ENCODE measurements at regions not wholly inside any gene's neighbourhood (a gene's known extent, or its start where the extent isn't known, plus 50 kb on each side); places are given as distances from the start of the nearest gene placed in this dataset.

DNA sequence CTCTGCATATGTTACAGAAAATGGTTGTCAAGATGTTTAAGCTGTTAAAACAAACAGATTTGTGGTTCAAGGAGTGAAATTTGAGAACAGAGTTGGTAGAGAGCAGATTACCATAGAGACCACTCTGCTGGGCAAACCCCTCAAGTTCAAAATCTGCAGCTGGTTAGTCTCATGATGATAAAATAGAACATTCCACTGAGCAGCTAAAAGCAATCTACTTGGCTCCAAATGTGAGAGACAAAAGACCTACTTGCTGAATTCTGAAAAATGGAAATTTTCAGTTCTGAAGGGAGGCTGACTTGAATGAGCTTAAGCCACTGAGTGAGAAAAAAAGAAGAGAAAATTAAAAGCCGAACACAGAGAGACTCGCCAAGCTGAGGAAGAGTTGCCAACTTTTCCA is 519.3 kb downstream of the NOVA1 start:
- Histone ChIP-seq H3K4me3 (ENCODE audit: insufficient read depth, low read depth, low read length) (no peak overlapping the region), H2AFZ (replicated peaks; ENCODE audit: low read length, poor library complexity) (no peak overlapping the region), H4K8ac (ENCODE audit: low read depth in 2 of 2, low read length in 2 of 2) (no peak overlapping the region), H2BK120ac (ENCODE audit: low read depth, low read length) (no peak overlapping the region), H3K9ac (ENCODE audit: low read depth, low read length) (no peak overlapping the region), H2BK20ac (ENCODE audit: low read depth, low read length) (no peak overlapping the region), H3K79me1 (ENCODE audit: low read depth in 1 of 2, low read length in 2 of 2) (no peaks in the 10 kb centered on the region), H3K4ac (ENCODE audit: low read depth, low read length) (no peak overlapping the region), H3K23ac (ENCODE audit: low read depth, low read length) (no peak overlapping the region), H2AK5ac (ENCODE audit: low read depth, low read length) (no peak overlapping the region), H2BK15ac (ENCODE audit: low read depth, low read length) (no peak overlapping the region), H3K27ac (ENCODE audit: insufficient read depth, low read length) (no peak overlapping the region), H4K20me1 (ENCODE audit: insufficient read depth, low read length) (no peaks in the 10 kb centered on the region), H3K27me3 (ENCODE audit: control insufficient read depth, insufficient read depth, low read length) (no peaks in the 10 kb centered on the region), H3K9me1 (ENCODE audit: insufficient read depth, low read length) (no peaks in the 10 kb centered on the region), H3K14ac (replicated peaks; ENCODE audit: low read depth, low read length) (no peak overlapping the region), H3K18ac (ENCODE audit: low read depth, low read length) (no peak overlapping the region), H3K36me3 (ENCODE audit: control insufficient read depth, insufficient read depth, low read length) (no peaks in the 10 kb centered on the region), H3K9me3 (ENCODE audit: control insufficient read depth, insufficient read depth, low read length) (no peaks in the 10 kb centered on the region), H3K4me2 (ENCODE audit: low read depth, low read length) (no peak overlapping the region), H3K56ac (ENCODE audit: extremely low read depth, insufficient read depth, low read length) (no peak overlapping the region), H3K4me1 (ENCODE audit: control insufficient read depth, insufficient read depth, low read length) (no peaks in the 10 kb centered on the region), H2AK9ac (replicated peaks; ENCODE audit: low read depth, low read length, poor library complexity) (no peak overlapping the region), H4K5ac (ENCODE audit: low read depth, low read length) (no peak overlapping the region), H4K91ac (ENCODE audit: insufficient read depth, low read depth, low read length) (no peak overlapping the region), H2BK5ac (ENCODE audit: low read depth, low read length, poor library complexity, severe bottlenecking) (no peak overlapping the region)
- TF ChIP-seq RCOR1 (IDR thresholded peaks at IDR 0.05; ENCODE audit: insufficient replicate concordance, low read length), result no peak
- TF ChIP-seq MAZ (IDR thresholded peaks at IDR 0.05; ENCODE audit: borderline replicate concordance, low read depth, low read length), result no peak
- TF ChIP-seq MAFK (IDR thresholded peaks at IDR 0.05; ENCODE audit: low read depth, low read length), result no peak
- TF ChIP-seq BHLHE40 (IDR thresholded peaks at IDR 0.05; ENCODE audit: low read depth, low read length), result no peak
- no peak for TF ChIP-seq CHD1 (IDR thresholded peaks at IDR 0.05; ENCODE audit: low read depth, low read length)
- TF ChIP-seq, protein P1, sequence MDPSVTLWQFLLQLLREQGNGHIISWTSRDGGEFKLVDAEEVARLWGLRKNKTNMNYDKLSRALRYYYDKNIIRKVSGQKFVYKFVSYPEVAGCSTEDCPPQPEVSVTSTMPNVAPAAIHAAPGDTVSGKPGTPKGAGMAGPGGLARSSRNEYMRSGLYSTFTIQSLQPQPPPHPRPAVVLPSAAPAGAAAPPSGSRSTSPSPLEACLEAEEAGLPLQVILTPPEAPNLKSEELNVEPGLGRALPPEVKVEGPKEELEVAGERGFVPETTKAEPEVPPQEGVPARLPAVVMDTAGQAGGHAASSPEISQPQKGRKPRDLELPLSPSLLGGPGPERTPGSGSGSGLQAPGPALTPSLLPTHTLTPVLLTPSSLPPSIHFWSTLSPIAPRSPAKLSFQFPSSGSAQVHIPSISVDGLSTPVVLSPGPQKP (IDR thresholded peaks at IDR 0.05; ENCODE audit: borderline replicate concordance, low read depth, low read length), result no peak
- no peak for TF ChIP-seq SMC3 (IDR thresholded peaks at IDR 0.05; ENCODE audit: low read depth, low read length)
- TF ChIP-seq FOS (IDR thresholded peaks at IDR 0.05; ENCODE audit: low read depth, low read length), result no peak
- TF ChIP-seq CEBPB (IDR thresholded peaks at IDR 0.05; ENCODE audit: low read depth, low read length), result no peak
- TF ChIP-seq, protein P2, sequence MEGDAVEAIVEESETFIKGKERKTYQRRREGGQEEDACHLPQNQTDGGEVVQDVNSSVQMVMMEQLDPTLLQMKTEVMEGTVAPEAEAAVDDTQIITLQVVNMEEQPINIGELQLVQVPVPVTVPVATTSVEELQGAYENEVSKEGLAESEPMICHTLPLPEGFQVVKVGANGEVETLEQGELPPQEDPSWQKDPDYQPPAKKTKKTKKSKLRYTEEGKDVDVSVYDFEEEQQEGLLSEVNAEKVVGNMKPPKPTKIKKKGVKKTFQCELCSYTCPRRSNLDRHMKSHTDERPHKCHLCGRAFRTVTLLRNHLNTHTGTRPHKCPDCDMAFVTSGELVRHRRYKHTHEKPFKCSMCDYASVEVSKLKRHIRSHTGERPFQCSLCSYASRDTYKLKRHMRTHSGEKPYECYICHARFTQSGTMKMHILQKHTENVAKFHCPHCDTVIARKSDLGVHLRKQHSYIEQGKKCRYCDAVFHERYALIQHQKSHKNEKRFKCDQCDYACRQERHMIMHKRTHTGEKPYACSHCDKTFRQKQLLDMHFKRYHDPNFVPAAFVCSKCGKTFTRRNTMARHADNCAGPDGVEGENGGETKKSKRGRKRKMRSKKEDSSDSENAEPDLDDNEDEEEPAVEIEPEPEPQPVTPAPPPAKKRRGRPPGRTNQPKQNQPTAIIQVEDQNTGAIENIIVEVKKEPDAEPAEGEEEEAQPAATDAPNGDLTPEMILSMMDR (conservative IDR thresholded peaks at IDR 0.05; ENCODE audit: low read depth, low read length), result no peak
- TF ChIP-seq, protein P3, sequence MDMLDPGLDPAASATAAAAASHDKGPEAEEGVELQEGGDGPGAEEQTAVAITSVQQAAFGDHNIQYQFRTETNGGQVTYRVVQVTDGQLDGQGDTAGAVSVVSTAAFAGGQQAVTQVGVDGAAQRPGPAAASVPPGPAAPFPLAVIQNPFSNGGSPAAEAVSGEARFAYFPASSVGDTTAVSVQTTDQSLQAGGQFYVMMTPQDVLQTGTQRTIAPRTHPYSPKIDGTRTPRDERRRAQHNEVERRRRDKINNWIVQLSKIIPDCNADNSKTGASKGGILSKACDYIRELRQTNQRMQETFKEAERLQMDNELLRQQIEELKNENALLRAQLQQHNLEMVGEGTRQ (IDR thresholded peaks at IDR 0.05; ENCODE audit: low read depth, low read length), result no peak
- TF ChIP-seq POLR2A (IDR thresholded peaks at IDR 0.05; ENCODE audit: low read depth, low read length), result no peak
- TF ChIP-seq MXI1 (IDR thresholded peaks at IDR 0.05; ENCODE audit: borderline replicate concordance, low read depth, low read length), result no peak
- ChIA-PET POLR2A (ENCODE audit: unreplicated experiment) (no interaction called here), CTCF (no interaction called here)
- no CpG with 5 or more reads among the region's 2 CpGs for WGBS, 2 experiments (ENCODE audit: extremely low coverage in 2 of 2, insufficient read length in 1 of 2)
- no peak for DNase-seq
- intact Hi-C loops (cut with micrococcal nuclease), result no loop called here
- no peak for ATAC-seq (ENCODE audit: low read depth)
- no TSS peak for BruUV-seq (replicated peaks)
- dilution Hi-C loops (cut with HindIII; ENCODE audit: low sequenced_read_pairs, unreplicated experiment), result no loop called here
- in situ Hi-C loops (cut with MboI; ENCODE audit: low sequenced_read_pairs), result no loop called here
